Frontal cortex (tissue), 3 donors: ENCODE measurements at regions not wholly inside any gene's neighbourhood (a gene's known extent, or its start where the extent isn't known, plus 50 kb on each side); places are given as distances from the start of the nearest gene placed in this dataset.

ENCODE experiments used
- DNase-seq, 2 donors: peaks; one replicate each; pipeline ENCODE4 v3.0.0; 2012; ENCODE audit warnings: low spot score in 2 of 2
- FAIRE-seq: peaks from 2 replicates; lab custom pipeline; 2012; peaks lifted over from hg19 to GRCh38; lab: Jason Lieb, UNC
- donor health status: control.
- donor health status: control.
- donor health status: control.

DNA sequence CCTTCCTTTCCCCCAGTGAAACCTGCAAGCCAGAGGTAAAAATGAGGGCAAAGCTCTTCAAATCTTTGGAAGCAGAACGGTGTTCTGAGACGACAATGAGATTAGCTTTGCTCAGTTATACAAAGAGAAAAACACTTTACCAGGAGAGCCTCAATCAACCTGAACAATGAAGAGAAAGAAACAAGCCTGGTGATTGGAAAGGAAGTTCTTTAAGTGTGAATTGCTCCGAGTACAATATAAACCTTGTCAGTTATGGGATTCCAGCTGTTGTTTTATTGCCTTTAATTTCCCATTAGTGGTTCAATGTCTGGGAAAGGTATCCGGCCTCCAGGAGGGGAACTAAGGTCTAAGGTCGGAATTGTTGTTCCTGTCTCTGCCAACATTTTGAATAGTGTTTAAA, 901.6 kb downstream of the EPHA4 start:
- FAIRE-seq = no peak
- no peak for DNase-seq

DNA sequence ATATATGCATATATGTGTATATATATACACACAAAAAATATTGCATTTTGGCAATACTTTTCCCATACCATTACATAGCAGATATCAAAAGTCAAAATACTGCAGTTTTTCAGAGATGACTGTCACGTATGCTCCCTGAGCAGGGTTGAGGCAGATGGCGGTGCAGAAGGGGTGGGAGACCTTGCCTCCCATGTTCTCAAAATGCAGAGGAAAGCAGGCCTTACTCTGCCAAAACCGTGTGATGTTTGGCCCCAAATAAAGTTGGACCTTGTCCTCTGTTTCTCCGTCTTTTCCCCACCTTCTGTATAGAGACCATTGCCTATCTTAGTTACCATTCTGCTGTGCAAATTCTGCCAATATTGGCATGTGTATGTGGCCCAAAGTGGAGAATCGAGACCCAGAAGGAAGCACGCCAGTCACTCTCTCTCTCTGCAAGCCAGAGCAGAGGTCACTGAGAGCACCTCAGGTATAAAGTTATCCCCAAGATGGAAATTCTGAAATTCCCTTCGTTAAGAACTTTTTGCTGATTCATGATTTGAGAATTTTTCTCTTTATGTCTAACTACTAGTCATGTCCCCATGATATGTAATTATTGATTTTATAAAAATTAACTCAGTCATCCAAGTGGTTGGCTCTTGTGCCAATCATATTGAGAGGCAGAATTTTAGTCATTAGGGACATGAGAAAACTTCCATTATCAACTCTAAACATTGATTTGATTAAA, 898.8 kb downstream of the EPHA4 start:
- DNase-seq = no peak
- no peak for FAIRE-seq

DNA sequence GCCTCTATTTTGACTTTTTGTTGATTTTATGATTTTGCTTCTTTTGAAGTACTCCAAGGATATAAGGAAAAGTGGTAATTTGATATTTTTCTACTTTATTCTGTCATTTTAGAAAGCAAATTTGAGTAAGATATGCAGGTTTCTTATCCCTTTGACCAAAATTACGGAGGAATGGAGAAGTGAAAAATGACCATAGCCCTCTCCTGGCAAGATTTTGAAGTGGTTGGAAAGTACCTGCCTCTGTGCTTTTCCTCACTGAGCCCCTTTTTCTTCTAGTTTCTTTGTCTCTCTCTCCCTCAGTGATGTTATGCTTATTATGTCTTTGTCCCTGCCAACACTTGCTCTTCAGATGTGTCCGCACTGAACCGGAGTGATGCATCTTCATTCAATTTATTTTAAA, 898.1 kb downstream of the EPHA4 start:
- FAIRE-seq = no peak
- no peak for DNase-seq

DNA sequence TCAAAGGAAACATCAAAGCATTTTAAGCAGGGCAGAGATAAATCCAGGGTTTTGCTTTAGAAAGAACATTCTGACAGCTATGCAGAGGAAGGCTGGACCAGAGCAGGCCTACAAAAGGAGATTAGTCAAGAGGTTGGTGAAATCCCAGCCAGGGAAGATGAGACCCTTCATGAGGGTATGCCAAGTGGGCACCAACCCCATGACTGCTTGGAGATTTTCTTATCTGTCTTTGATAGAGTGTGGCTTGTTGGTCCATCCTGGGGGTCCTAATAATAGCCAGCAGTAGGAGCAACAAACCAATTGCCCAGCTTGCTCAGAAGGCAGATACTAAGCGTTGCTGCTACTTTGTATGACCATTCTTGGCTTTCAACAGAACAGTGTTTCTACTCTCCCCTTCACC, 895.4 kb downstream of the EPHA4 start:
- DNase-seq (no peak), FAIRE-seq (no peak)

DNA sequence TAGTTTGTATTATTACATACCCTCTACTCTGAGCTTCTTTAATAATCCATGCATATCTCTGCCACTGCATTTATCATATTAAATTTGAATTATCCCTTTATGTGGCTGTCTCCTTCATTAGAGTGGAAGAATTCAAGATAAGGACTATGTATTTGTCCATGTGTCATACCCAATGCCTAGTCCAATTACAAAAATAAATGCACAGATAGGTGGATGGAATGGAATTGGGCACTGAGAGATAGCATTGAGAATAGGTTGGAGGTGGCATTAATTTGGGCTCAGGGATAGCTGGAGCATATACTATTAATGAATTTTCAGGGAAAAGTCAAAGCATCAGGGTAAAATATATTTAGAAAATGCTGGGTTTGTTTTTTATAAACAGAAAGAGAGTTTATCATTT, 893.2 kb downstream of the EPHA4 start:
- no peak for FAIRE-seq

DNA sequence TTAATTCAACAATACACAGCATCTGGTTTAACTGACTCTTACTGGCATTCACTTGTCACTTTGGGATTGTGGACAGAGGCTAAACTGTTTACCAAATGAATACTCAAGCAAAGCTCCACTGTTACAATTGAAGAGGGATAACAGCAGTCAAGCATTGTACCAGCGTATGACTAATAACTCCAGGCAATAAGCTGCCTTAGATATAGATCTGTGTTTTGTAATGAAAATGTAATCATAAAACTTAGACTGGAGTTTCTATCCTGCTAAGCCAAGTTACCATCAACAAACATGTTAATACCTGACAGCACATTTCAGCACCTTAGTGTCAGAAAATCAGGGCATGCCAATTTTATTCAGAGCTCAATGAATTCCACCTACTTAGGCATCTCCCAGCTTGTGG, 889.5 kb downstream of the EPHA4 start:
- no peak for FAIRE-seq
- DNase-seq = no peak

More for the DNA sequence above, 893.2 kb downstream of the EPHA4 start:
- no peak for DNase-seq

DNA sequence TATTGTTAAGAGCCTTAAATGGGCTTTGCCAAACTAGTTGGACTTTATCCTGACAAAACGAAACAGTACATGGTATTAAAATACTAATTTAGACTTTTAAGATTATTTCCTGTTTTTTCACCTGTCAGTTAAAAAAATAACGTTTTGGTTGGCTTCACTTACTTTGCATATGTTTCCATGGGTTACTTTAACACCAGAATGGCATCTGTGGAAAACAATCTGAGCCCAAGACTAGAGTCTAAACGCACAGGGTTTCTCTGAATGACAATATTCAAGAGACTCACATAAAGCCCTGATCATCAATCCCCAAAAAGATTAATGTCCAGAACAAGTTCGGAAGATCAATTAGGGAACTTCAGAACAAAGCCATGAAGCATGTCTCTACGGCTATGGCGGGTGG, 888.0 kb downstream of the EPHA4 start:
- FAIRE-seq = no peak
- DNase-seq = no peak

DNA sequence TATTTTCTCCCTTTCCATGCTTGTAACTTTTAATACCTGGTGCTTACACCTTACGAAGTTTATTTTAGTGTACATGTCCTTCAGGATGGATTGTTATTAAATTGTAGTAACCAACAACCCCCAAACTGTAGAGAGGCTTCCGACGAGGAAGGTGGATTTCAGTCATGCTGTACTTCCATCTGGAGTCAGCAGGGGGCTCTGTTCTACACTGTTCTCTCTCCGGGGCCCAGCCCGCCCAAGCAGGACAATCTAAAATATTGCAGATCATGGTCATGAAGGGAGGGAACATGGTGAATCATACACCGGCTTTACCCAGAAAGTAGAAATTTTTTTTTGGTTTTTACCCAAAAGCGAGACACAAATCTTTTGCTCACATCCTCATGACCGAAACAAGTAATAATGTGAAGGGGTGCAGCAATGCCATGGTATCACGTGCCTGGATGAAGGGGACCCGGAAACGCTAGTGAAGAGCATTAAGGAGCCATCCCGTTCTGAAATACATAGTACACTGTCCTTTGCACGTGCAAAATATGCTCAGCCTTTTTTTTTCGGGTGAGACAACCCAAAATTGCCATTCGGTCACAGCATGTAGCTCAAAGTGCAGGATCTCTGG, 884.8 kb downstream of the EPHA4 start:
- no peak for FAIRE-seq
- peak; percentile 17 to 35 for DNase-seq

DNA sequence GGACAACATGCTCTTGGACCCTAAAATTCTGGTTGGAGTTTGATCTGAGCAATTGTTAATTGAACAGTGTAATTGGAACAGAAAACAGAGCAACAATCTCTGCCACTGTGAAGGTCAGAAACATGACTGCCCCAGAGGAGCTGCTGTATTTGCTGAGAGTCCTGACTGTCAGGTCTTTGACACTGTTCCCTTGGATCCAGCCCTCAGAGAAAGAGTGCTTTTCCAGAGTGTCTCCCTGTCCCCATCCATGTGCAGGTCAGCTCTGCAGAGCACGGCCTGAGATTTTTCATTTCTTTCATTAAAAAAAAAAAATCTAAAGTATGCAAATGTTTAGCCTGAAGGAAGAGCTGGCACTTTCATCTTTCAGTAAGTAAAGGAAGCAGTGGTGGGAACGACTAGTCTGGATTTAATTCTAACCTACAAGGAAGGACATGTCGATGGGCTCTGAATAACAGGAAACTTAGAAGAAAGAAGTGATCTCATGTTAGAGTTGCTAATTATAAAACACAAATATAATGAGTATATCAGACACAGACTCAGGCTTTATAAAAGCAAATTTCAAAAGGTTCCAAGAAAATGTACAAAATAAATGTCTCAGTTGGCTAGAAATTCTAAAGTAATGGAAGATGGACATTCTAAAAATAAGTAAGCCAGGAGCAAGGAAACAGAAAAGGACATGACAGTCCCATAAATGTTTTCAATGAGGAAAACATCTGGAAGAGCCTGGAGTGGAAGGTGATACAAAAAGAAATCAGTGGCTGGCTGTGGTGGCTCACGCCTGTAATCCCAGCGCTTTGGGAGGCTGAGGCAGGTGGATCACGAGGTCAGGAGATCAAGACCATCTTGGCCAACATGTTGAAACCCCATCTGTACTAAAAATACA, 876.5 kb downstream of the EPHA4 start:
- FAIRE-seq = no peak

DNA sequence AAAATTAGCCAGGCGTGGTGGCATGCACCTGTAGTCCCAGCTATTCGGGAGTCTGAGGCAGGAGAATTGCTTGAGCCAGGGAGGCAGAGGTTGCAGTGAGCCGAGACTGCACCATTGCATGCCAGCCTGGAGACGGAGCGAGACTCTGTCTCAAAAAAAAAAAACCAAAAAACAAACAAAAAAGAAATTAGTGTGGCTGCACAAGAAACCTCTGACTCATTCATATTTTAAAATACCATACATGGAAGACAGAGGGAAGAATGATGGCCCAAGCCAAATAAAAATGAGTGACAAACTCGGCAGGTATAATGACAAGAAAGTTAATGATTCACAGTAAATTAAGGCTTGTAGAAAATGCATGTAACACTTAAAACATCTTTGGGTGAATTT, 875.8 kb downstream of the EPHA4 start:
- DNase-seq (no peak), FAIRE-seq (no peak)

More for the DNA sequence above, 876.5 kb downstream of the EPHA4 start:
- DNase-seq = no peak

DNA sequence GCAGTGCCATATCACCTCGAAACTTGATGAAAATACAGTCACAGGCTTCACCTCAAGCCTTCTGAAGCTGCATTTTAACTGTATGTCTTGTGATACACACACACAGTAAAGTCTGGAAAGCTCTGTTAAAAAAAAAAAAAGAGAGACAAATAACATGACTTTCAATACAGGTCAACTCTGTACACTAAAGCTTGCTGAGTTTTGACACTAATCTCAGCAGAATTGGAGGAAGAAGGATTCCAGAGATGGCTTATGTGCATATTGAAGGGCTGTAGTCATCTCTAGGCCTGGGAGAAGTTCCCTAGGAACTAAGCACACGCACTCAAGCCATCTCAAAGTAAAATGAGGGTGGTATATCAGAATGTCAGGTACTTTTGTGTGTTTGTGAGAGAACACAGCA, 875.1 kb downstream of the EPHA4 start:
- no peak for DNase-seq
- FAIRE-seq = no peak

DNA sequence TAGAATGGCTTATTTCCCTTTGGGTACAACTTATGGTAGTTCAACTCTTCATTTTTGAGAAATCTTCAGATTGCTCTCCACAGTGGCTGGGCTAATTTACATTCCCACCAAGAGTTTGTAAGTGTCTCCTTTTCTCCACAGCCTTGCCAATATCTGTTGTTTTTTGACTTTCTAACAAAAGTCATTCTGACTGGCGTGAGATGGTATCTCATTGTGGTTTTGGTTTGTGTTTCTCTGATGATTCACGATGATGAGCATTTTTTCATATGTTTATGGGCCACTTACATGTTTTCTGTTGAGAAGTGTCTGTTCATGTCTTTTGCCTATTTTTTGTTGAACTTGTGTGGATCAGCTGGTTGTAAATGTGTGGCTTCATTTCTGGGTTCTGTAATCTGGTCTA, 871.0 kb downstream of the EPHA4 start:
- no peak for DNase-seq

DNA sequence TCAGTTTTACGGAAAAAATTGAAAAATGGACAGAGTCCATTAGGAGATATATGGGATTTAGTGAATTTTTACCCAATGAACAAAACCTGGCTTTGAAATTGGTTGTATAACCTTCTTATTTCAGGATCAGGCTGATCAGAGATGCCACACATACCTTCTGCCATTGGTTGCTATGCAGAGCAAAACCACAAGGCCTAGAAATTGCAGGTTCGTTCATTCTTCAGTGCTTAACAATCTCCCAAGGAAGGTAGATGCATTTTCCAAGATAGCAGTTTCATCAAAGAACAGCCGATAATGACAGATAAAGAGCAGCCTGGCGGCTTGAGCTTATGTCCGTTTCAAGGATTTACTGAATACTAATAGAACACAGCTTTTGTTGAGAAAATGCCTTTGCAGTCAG, 868.8 kb downstream of the EPHA4 start:
- DNase-seq (no peak), FAIRE-seq (no peak)

More for the DNA sequence above, 871.0 kb downstream of the EPHA4 start:
- no peak for FAIRE-seq

DNA sequence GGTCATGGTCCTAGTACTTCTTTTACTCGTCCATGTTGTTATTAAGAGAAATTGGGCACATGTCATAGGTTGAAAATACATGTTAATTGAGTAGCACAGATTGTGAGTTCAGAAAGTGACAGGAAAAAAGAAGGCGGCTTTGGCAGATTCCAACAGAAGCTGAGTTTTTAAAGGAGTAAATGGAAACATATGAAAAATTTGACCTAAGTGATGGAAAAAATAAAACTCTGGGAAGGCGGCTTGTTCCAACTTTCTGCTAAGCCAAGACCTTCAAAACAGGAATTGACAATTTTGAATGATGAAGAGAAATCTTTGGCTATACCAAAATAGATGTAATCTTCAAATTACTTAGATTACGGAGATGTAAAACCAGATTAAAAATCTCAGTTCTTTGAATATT, 868.0 kb downstream of the EPHA4 start:
- FAIRE-seq (no peak), DNase-seq (no peak)

DNA sequence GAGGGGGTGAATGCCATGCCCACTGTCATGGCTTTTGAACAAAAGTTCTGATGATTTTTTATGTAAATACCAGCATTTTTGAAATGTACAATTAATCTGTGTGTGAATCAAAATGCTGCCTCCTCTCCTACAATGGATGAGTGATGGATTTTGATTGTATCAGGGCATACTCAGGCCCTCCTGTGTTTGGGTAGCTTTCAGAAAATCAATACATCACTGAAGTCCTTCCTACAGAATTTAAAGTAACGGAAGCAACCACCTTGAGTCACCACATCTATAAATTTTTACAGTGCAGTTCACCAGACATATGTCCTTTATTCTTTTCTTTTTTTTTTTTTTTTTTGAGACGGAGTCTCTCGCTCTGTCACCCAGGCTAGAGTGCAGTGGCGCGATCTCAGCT, 867.3 kb downstream of the EPHA4 start:
- no peak for DNase-seq
- no peak for FAIRE-seq

DNA sequence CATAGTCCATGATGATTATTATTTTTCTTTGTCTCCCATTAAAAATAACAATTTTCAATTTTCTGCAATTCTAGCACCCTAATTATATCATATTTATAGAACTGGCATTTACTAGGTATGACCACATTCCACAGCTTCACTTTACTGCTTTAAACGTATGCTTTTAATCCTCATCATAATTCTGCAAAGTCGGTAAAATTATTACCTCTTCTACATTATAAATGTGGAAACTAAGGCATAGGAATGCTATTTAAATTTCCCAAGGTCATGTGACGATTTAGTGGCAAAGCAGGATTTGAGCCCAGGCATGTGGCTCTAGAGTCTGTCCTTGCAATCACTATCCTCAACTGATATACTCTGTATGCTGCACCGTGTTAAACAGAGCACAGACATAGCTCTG, 866.4 kb downstream of the EPHA4 start:
- DNase-seq (no peak), FAIRE-seq (no peak)

DNA sequence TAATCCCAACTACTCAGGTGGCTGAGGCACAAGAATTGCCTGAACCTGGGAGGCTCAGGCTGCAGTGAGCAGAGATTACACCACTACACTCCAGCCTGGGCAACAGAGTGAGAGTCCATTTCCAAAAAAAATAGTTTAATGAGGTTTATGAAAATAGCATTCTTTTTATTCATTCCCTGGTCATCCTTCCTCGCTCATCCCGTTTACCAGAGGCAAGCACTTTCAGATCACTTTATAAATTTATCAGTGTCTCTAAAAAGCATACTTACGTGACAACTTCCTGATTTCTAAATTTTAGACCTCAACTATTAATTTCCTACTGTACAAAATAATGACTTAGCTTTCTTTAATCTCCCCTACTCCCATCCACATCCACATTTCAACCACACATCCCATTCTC, 864.8 kb downstream of the EPHA4 start:
- FAIRE-seq (no peak), DNase-seq (no peak)

DNA sequence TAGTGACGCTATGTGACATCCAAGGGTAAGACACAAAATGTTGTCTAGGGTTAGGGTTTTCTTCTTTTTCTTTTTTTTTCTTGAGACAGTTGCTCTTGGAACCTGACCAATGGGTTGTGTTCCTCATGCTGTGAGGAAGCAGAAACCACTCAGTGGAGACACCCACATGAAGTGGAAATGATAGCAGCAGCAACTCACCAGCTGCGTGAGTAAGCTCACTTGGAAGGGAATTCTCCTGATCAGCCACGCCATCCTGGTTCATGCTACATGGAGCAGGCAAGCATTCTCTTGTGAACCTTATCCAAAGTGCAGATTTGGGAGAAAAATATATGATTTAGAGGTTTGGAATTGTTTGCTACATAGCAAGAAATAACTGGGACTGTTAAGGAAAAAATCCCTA, 863.7 kb downstream of the EPHA4 start:
- FAIRE-seq (no peak), DNase-seq (no peak)

DNA sequence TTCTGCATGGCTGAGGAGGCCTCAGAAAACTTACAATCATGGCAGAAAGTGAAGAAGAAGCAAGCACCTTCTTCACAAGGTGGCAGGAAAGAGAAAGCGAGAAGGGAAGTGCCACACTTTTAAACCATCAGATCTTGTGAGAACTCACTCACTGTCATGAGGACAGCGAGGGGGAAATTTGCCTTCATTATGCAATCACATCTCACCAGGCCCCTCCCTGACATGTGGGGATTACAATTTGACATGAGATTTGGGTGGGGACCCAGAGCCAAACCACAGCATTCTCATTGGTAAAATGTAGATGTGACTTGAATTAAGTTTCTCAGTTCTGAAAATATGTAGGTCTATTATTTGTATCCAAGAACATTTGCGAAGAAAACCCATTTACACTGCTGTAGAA, 854.8 kb downstream of the EPHA4 start:
- no peak for FAIRE-seq
- DNase-seq = no peak

DNA sequence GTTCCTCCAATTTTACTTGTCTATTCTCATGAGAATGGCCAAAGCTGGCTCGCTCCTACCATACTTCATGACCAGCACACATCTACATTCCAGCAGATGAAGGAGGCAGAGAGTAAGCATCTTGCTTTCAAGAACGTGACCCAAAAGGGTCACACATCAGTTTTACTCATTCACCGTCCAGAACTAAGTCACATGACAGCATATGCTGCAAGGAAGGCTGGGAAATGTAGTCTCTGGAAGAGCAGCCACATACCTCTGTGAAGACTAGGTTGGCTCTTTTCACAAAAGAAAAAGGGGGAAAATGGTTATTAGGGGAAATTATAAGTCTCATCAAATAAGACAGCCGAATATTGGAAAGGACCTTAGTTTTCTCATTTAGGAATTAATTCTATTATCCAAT, 835.3 kb downstream of the EPHA4 start:
- FAIRE-seq (no peak), DNase-seq (no peak)

DNA sequence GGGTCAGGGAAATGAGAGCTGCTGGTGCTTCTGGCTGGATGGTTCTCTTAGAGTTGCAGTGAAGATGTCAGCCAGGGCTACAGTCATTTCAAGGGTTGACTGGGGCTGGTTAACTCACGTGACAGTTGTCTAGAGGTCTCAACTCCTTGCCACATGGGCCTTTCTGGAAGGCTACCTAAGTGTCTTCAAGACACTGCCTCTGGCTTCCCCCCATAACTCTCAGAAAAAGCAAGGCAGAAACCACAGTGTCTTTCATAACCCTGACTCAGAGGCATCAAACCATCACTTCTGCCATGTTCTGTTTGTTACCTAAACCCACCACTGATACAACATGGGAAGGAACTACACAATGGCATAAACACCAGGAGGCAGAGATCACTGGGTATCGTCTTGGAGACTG, 828.9 kb downstream of the EPHA4 start:
- FAIRE-seq = no peak
- no peak for DNase-seq
